IPS-18a (cell line): ENCODE measurements at regions not wholly inside any gene's neighbourhood (a gene's known extent, or its start where the extent isn't known, plus 50 kb on each side); places are given as distances from the start of the nearest gene placed in this dataset.

Experiments
- H3K27ac ChIP-seq: one replicate; pipeline ENCODE4 v1.5.1; 2013; ENCODE audit warnings: low read length
- H3K27me3 ChIP-seq: one replicate; pipeline ENCODE4 v1.6.1; 2013; ENCODE audit warnings: mild to moderate bottlenecking, low read length; ENCODE audit not compliant: control insufficient read depth, insufficient read depth
- H3K36me3 ChIP-seq: one replicate; pipeline ENCODE4 v1.6.1; 2013; ENCODE audit warnings: low read depth, low read length; ENCODE audit not compliant: control insufficient read depth
- H3K4me1 ChIP-seq: one replicate; pipeline ENCODE4 v1.6.1; 2013; ENCODE audit warnings: low read depth, low read length; ENCODE audit not compliant: control insufficient read depth
- H3K4me3 ChIP-seq: one replicate; pipeline ENCODE4 v1.5.1; 2013; ENCODE audit warnings: low read length
- H3K9ac ChIP-seq: one replicate; pipeline ENCODE4 v1.6.1; 2013; ENCODE audit warnings: mild to moderate bottlenecking, low read length, moderate library complexity
- H3K9me3 ChIP-seq: one replicate; pipeline ENCODE4 v1.6.1; 2013; ENCODE audit warnings: low read depth, low read length; ENCODE audit not compliant: control insufficient read depth

DNA sequence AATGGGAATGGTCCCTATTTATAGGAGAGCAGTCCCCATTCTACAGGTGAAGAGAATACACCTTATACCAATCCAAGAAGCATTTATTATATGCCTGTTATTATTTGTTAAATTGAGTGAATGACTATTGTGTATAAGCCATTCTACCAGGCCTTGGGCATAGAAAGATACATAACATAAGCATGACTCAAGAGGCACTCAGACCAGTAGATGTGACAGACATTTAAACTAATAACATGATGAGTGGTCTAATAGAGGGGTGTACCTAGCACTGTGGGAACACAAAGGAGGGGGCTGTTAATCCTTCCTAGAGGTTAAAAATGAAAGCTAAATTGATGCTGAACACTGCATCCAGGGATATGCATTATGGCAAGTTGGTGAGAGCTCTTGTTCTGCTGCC, 145.0 kb upstream of the TNC start:
- no peak overlapping the region for H3K27ac ChIP-seq
- H3K27me3 ChIP-seq = no peaks in the 10 kb centered on the region
- no peak overlapping the region for H3K9ac ChIP-seq
- H3K36me3 ChIP-seq = no peaks in the 10 kb centered on the region
- H3K4me3 ChIP-seq = no peak overlapping the region
- H3K9me3 ChIP-seq = no peaks in the 10 kb centered on the region
- H3K4me1 ChIP-seq = no peaks in the 10 kb centered on the region

DNA sequence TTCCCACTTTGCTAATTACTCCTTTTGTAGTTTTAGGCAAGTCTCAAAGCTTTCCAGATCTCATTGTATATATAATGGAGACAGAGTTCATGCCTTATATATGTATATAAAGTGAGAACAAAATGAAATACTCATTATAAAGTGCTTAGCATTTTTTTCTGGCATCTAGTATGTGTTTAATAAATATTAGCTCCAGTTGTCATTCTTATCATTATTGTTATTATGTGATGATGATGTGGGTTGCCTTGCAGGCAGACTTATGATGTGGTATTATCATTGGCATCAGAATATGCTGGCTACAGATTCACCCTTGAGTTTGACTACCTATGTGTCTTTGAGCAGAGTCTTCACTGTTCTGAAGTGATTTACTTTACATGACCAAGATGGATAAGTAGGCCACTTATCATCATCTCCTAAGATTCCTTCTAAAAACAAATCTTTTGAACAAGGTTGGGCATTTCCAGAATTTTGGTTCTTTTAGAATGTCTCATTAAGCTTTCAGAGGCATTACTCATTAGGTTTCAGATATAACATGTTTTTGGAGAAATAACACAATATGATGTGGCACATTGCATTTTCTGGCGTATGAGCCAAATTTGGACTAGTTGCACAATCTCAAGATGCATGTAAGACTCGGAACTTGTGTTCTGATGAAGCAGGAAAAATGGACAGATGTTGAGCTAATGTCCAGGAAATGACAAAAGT, 145.6 kb upstream of the TNC start:
- Histone ChIP-seq H3K9ac (no peak overlapping the region), H3K4me1 (no peaks in the 10 kb centered on the region), H3K36me3 (no peaks in the 10 kb centered on the region), H3K4me3 (no peak overlapping the region), H3K9me3 (no peaks in the 10 kb centered on the region), H3K27ac (no peak overlapping the region), H3K27me3 (no peaks in the 10 kb centered on the region)

GRCh38 chr9:115264313-115264712, 146.4 kb upstream of the TNC start:
- no peaks in the 10 kb centered on the region for H3K4me1 ChIP-seq

DNA sequence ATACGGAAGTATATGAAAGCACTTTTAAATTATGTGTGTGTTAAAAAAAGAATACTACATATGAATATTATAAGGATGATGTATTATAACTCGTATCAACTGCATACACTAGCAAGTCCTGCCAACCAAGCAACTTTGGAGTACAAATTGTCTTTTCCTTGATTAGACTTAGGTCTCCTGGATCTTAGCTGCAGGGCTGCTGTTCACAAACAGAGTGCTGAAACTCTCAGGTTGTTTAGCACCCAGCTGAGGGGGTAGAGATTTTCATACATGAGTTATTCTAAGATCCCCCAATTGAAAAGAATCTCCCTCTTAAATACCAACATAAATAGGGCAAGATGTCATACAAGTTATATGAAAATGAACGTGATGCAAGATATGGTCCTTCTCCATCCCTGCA, 149.8 kb upstream of the TNC start:
- Histone ChIP-seq H3K27me3 (no peaks in the 10 kb centered on the region), H3K36me3 (no peaks in the 10 kb centered on the region), H3K4me1 (no peaks in the 10 kb centered on the region), H3K9ac (no peak overlapping the region), H3K4me3 (no peak overlapping the region), H3K27ac (no peak overlapping the region), H3K9me3 (no peaks in the 10 kb centered on the region)

More at GRCh38 chr9:115264313-115264712, 146.4 kb upstream of the TNC start:
- H3K27me3 ChIP-seq = no peaks in the 10 kb centered on the region
- no peaks in the 10 kb centered on the region for H3K36me3 ChIP-seq
- no peak overlapping the region for H3K27ac ChIP-seq
- H3K4me3 ChIP-seq = no peak overlapping the region
- no peak overlapping the region for H3K9ac ChIP-seq
- H3K9me3 ChIP-seq = no peaks in the 10 kb centered on the region

GRCh38 chr9:115275753-115276152, 157.8 kb upstream of the TNC start:
- Histone ChIP-seq H3K36me3 (no peaks in the 10 kb centered on the region), H3K9ac (no peak overlapping the region), H3K4me1 (no peaks in the 10 kb centered on the region), H3K27me3 (no peaks in the 10 kb centered on the region), H3K27ac (no peak overlapping the region), H3K4me3 (no peak overlapping the region), H3K9me3 (no peaks in the 10 kb centered on the region)

DNA sequence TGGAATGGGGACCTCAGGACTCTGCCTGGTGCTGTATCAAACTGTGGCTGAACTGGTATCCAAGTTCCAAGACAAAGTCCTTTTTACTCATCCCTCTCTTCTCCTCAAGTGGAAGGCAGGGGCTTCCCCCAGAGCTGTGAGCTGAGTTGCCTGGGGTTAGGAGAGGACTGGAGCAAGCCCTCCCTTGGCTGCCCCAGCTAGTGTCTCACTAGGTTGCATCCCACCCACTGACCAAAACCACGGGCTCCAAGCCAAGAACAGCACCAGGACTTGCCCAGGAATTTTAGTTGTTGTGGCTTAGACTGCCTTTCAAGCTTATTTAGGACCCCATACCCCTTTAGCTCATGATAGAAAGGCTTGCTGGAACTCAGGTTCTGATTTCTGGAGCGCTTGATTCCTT, 158.7 kb upstream of the TNC start:
- Histone ChIP-seq H3K4me3 (no peak overlapping the region), H3K36me3 (no peaks in the 10 kb centered on the region), H3K27ac (no peak overlapping the region), H3K9ac (no peak overlapping the region), H3K4me1 (no peaks in the 10 kb centered on the region), H3K9me3 (no peaks in the 10 kb centered on the region), H3K27me3 (no peaks in the 10 kb centered on the region)

- H3K27me3 ChIP-seq = no peaks in the 10 kb centered on the region
- no peaks in the 10 kb centered on the region for H3K9me3 ChIP-seq
- H3K36me3 ChIP-seq = no peaks in the 10 kb centered on the region
- no peak overlapping the region for H3K27ac ChIP-seq
- H3K9ac ChIP-seq = no peak overlapping the region
- H3K4me3 ChIP-seq = no peak overlapping the region
- no peaks in the 10 kb centered on the region for H3K4me1 ChIP-seq
Measured at GRCh38 chr9:115277301-115277700, 159.3 kb upstream of the TNC start.

DNA sequence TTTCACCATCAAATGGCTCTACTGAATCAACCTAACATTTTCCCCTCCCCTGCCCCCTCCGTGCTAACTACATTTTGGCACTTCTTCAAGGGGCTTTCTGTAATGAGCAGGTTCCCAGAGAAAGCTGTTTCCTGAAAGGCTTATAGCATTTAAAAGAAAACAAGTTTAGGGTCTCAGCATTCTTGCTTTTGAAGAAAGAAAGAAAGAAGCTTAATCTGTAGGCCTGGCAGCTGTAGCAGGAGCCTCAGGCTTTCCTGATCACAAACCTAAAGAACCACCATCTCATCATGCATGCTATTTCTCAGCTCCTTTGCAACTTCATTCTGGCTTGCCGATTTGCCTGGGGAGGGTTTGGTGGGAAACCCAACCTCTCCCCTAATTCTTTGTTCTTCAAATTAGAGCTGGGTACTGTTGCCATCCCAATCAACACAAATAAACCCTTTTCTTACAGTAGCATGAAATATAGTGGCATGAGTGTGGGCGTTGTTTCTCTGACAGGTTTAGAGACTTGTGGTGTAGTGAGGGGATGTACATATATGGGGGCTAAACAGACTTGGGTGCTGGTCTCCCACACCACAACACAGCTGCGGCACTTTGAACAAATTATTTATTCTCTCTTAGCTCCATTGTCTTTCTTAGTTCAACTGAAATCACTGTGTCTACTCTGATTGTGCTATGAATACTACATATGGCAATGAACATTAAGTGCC, 160.5 kb upstream of the TNC start:
- Histone ChIP-seq H3K4me1 (peaks cover 5% of the 10 kb centered on the region), H3K27ac (no peak overlapping the region), H3K9me3 (no peaks in the 10 kb centered on the region), H3K9ac (no peak overlapping the region), H3K36me3 (no peaks in the 10 kb centered on the region), H3K27me3 (no peaks in the 10 kb centered on the region), H3K4me3 (no peak overlapping the region)

- Histone ChIP-seq H3K9me3 (no peaks in the 10 kb centered on the region), H3K4me1 (peaks cover 5% of the 10 kb centered on the region), H3K4me3 (no peak overlapping the region), H3K27me3 (no peaks in the 10 kb centered on the region), H3K27ac (no peak overlapping the region), H3K36me3 (no peaks in the 10 kb centered on the region), H3K9ac (no peak overlapping the region)
Measured at GRCh38 chr9:115283395-115283794, 165.4 kb upstream of the TNC start.

GRCh38 chr9:115285836-115286235, 167.9 kb upstream of the TNC start:
- Histone ChIP-seq H3K9me3 (no peaks in the 10 kb centered on the region), H3K27me3 (no peaks in the 10 kb centered on the region), H3K4me1 (peaks cover 5% of the 10 kb centered on the region), H3K36me3 (no peaks in the 10 kb centered on the region), H3K9ac (no peak overlapping the region), H3K4me3 (no peak overlapping the region), H3K27ac (no peak overlapping the region)

- H3K9me3 ChIP-seq = no peaks in the 10 kb centered on the region
- peaks cover 6% of the 10 kb centered on the region for H3K4me1 ChIP-seq
- H3K27me3 ChIP-seq = no peaks in the 10 kb centered on the region
- H3K4me3 ChIP-seq = no peak overlapping the region
- no peak overlapping the region for H3K27ac ChIP-seq
- no peaks in the 10 kb centered on the region for H3K36me3 ChIP-seq
- no peak overlapping the region for H3K9ac ChIP-seq
Measured at GRCh38 chr9:115286411-115286810, 168.5 kb upstream of the TNC start.

DNA sequence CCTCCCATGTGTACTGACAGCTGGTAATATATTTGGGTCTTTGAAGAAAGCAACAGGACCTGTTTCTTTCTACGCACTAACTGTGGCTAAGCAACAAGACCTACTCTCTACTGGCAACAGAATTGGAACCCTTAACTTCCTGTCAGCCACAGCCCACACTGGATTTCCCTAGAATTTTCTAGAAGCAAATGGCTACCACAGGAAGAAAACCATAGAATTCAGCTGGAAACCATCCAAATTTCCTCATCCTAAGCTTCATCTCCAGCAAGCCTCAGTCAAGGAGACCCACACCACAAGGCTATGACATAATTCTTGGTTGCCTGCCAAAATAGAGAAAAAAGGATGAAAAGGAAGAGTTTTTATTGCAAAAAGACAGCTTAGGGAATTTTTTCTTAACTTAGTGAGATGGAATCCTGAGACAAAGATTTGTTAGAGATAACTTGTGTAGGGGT, 171.8 kb upstream of the TNC start:
- H3K4me1 ChIP-seq = peaks cover 8% of the 10 kb centered on the region
- no peaks in the 10 kb centered on the region for H3K27me3 ChIP-seq
- H3K9ac ChIP-seq = no peak overlapping the region
- H3K4me3 ChIP-seq = no peak overlapping the region
- no peaks in the 10 kb centered on the region for H3K36me3 ChIP-seq
- no peaks in the 10 kb centered on the region for H3K9me3 ChIP-seq
- H3K27ac ChIP-seq = no peak overlapping the region
